ENCODE measurements at regions not wholly inside any gene's neighbourhood (a gene's known extent, or its start where the extent isn't known, plus 50 kb on each side); places are given as distances from the start of the nearest gene placed in this dataset.

GRCh38 chr5:52672459-52672858, 115.3 kb upstream of the ITGA1 start:
- H3K4me3 ChIP-seq (ENCODE audit: extremely low read depth in 1 of 4, insufficient read depth in 2 of 4, low read depth in 3 of 4, low read length in 4 of 4), result no peak overlapping the region
- no peak overlapping the region for H4K91ac ChIP-seq (replicated peaks; ENCODE audit: insufficient read length, low read length)
- H2BK120ac ChIP-seq (replicated peaks; ENCODE audit: low read depth, low read length), result no peak overlapping the region
- H2BK5ac ChIP-seq (ENCODE audit: low read depth, low read length), result no peak overlapping the region
- no peak overlapping the region for H4K5ac ChIP-seq (ENCODE audit: insufficient read length, low read depth, low read length)
- CTCF ChIA-PET (ENCODE audit: partially characterized antibody), result interaction anchor here (0.6 kb wide), 1 partner anchor 319 kb away, joined by 3 read pairs; no protein-coding TSS in a partner anchor
- H3K18ac ChIP-seq (ENCODE audit: extremely low read depth, low read length), result no peak overlapping the region
- no peaks in the 10 kb centered on the region; a peak in 1 of 4 replicates for H3K9me3 ChIP-seq (ENCODE audit: insufficient read depth in 2 of 2, low read depth in 1 of 2, low read length in 1 of 2)
- no peak overlapping the region for H3K56ac ChIP-seq (replicated peaks; ENCODE audit: insufficient read length, low read depth, low read length)
- no peaks in the 10 kb centered on the region for H4K20me1 ChIP-seq (replicated peaks in 1 of 2; ENCODE audit: control insufficient read depth in 1 of 2, insufficient read depth in 2 of 2, low read length in 2 of 2)
- H3K36me3 ChIP-seq (ENCODE audit: control insufficient read depth in 2 of 4, insufficient read depth in 4 of 4, low read length in 3 of 4), result no peaks in the 10 kb centered on the region
- no peak overlapping the region for H3K23ac ChIP-seq (ENCODE audit: insufficient read length)
- H3K9ac ChIP-seq (replicated peaks in 1 of 4; ENCODE audit: extremely low read depth in 1 of 4, low read depth in 3 of 4, low read length in 3 of 4), result no peak overlapping the region
- POLR2A ChIA-PET (ENCODE audit: partially characterized antibody), result no interaction called here
- H3K14ac ChIP-seq (ENCODE audit: insufficient read length), result no peak overlapping the region
- no peak overlapping the region for H2BK20ac ChIP-seq (ENCODE audit: low read length)
- H3K79me1 ChIP-seq (ENCODE audit: low read depth, low read length), result no peaks in the 10 kb centered on the region
- H3K4ac ChIP-seq (replicated peaks; ENCODE audit: insufficient read length, low read depth, low read length), result no peak overlapping the region
- H2AK5ac ChIP-seq (ENCODE audit: low read depth, low read length), result no peak overlapping the region
- H2AFZ ChIP-seq (ENCODE audit: low read length), result no peak overlapping the region
- H2BK15ac ChIP-seq (ENCODE audit: low read length), result no peak overlapping the region
- no peaks in the 10 kb centered on the region for H3K23me2 ChIP-seq (ENCODE audit: low read depth, low read length)
- H2BK12ac ChIP-seq (ENCODE audit: low read depth, low read length), result no peak overlapping the region
- DNase-seq (ENCODE audit: low read depth in 1 of 2, low spot score in 2 of 2) (no peak), FAIRE-seq (no peak)
- H3K4me1 ChIP-seq (replicated peaks in 1 of 4; ENCODE audit: control insufficient read depth in 3 of 4, insufficient read depth in 4 of 4, low read length in 3 of 4), result no peaks in the 10 kb centered on the region
- H3K79me2 ChIP-seq (ENCODE audit: control insufficient read depth in 1 of 2, insufficient read depth in 2 of 2, low read length in 2 of 2), result no peaks in the 10 kb centered on the region
- WGBS, 2 experiments (ENCODE audit: extremely low coverage in 1 of 2, insufficient coverage in 1 of 2, insufficient read length in 1 of 2, insufficient replicate concordance in 2 of 2, low coverage in 1 of 2, low lambda C conversion rate in 2 of 2, missing lambda C conversion rate in 1 of 2), result 95% methylated on average over 1 of the region's 1 CpG; no CpG with 5 or more reads in 1 of the 2 experiments
- H3K27ac ChIP-seq (ENCODE audit: low read depth, low read length), result no peak overlapping the region
- no peak overlapping the region for H4K8ac ChIP-seq (ENCODE audit: extremely low read depth, insufficient read depth, low read length)
- H3K4me2 ChIP-seq (ENCODE audit: insufficient read depth in 1 of 2, low read depth in 2 of 2, low read length in 2 of 2), result no peak overlapping the region
- H3K27me3 ChIP-seq (replicated peaks in 1 of 4; ENCODE audit: control insufficient read depth in 3 of 4, extremely low read depth in 1 of 4, insufficient read depth in 3 of 4, low read length in 3 of 4), result no peaks in the 10 kb centered on the region
- no peak for TF ChIP-seq RBBP5 (IDR thresholded peaks at IDR 0.05; ENCODE audit: borderline replicate concordance, low read depth, low read length)
- TF ChIP-seq RNF2 (IDR thresholded peaks at IDR 0.05; ENCODE audit: borderline replicate concordance, low read depth, low read length, missing control alignments, poor library complexity, severe bottlenecking), result no peak
- no peak for TF ChIP-seq JUND (IDR thresholded peaks at IDR 0.05; ENCODE audit: low read length)
- no peak for TF ChIP-seq CREB1 (IDR thresholded peaks at IDR 0.05)
- no peak for TF ChIP-seq BRCA1 (IDR thresholded peaks at IDR 0.05; ENCODE audit: low read depth, low read length)
- TF ChIP-seq KDM1A (IDR thresholded peaks at IDR 0.05; ENCODE audit: borderline replicate concordance, low read length), result no peak
- TF ChIP-seq EP300 (IDR thresholded peaks at IDR 0.05; ENCODE audit: borderline replicate concordance in 1 of 2, low read depth in 2 of 2, low read length in 2 of 2), result no peak
- no peak for TF ChIP-seq CHD2 (IDR thresholded peaks at IDR 0.05; ENCODE audit: low read length)
- no peak for TF ChIP-seq MAX (IDR thresholded peaks at IDR 0.05)
- TF ChIP-seq POLR2A (IDR thresholded peaks at IDR 0.05; ENCODE audit: control extremely low read depth in 1 of 2, low read depth in 2 of 2, low read length in 2 of 2), result no peak
- TF ChIP-seq FOSL1 (IDR thresholded peaks at IDR 0.05; ENCODE audit: insufficient read depth, low read depth, low read length), result no peak
- TF ChIP-seq TAF7 (optimal IDR thresholded peaks at IDR 0.05; ENCODE audit: borderline replicate concordance, low read depth, low read length), result no peak
- no peak for TF ChIP-seq NRF1 (IDR thresholded peaks at IDR 0.05; ENCODE audit: low read depth, low read length)
- TF ChIP-seq SP1 (IDR thresholded peaks at IDR 0.05; ENCODE audit: low read depth, low read length), result no peak
- no peak for TF ChIP-seq GABPA (IDR thresholded peaks at IDR 0.05; ENCODE audit: borderline replicate concordance, insufficient read depth, low read length)

Measured in H1 (cell line).